22Rv1 (cell line): ENCODE measurements at regions not wholly inside any gene's neighbourhood (a gene's known extent, or its start where the extent isn't known, plus 50 kb on each side); places are given as distances from the start of the nearest gene placed in this dataset.

Experiments used
- CTCF ChIP-seq: fragments of 450-650 bp; IDR thresholded peaks from 2 replicates; pipeline ENCODE4 v1.5.1; 2017; ENCODE audit warnings: mild to moderate bottlenecking
- ZFX ChIP-seq: fragments of 450-650 bp; IDR thresholded peaks from 2 replicates; pipeline ENCODE4 v1.6.1; 2017; ENCODE audit warnings: antibody characterized with exemption, borderline replicate concordance

DNA sequence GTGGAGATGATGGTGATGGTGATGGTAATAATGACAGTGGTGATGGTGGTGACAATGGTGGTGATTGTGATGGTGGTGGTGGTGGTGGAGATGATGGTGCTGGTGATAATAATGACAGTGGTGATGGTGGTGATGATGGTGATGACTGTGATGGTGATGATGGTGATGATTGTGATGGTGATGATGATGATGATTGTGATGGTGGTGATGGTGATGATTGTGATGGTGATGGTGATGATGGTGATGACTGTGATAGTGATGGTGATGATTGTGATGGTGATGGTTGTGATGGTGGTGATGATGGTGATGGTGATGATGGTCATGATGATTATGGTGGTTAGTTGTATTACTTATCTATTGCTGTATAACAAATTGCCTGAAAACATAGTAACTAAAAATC, 108.9 kb upstream of the NKX1-1 start:
- no peak for TF ChIP-seq CTCF
- no peak for TF ChIP-seq ZFX
